ENCODE measurements at regions not wholly inside any gene's neighbourhood (a gene's known extent, or its start where the extent isn't known, plus 50 kb on each side); places are given as distances from the start of the nearest gene placed in this dataset.

- TF ChIP-seq POLR2A (IDR thresholded peaks at IDR 0.05) (no peak), CTCF (IDR thresholded peaks at IDR 0.05) (no peak)
These were observed 426.9 kb upstream of the EPHA5 start for GRCh38 chr4:66097218-66097617.
